Body of pancreas (tissue), 4 donors: ENCODE measurements at regions not wholly inside any gene's neighbourhood (a gene's known extent, or its start where the extent isn't known, plus 50 kb on each side); places are given as distances from the start of the nearest gene placed in this dataset.

Experiments
- POLR2A ChIP-seq, 3 donors: fragments of 450-650 bp; IDR thresholded peaks; one replicate each; pipeline ENCODE4 v1.6.1; 2016; ENCODE audit warnings: antibody characterized with exemption in 3 of 3, mild to moderate bottlenecking in 2 of 3
- TF ChIP-seq, protein P1 (sequence below), 7 experiments: fragments of 450-650 bp in 4 of 7; fragments of 200-600 bp in 3 of 7; sonication (generic) in 3 of 7; IDR thresholded peaks; one replicate each; pipeline ENCODE4 v1.5.1; 2016 to 2019; ENCODE audit warnings: antibody characterized with exemption in 7 of 7

DNA sequence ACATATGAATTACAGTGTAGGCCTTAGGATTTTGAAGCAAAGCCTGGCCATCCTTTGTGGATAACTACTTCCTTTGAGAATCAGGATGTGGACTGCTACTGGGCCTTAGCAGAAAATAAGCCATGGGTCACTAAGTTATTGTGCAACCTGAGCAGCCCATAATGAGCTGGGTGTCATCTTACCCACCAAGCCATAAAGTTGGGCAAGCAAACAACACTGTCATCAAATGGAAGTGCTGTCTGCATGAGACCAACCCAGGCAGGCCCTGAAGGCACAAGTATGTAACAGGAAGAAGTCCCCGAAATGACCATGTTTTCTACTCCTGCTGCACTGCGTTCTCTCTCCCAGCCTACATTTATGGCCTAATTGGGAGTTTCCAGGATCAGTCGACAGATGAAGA lies 205.6 kb upstream of the GGTLC1 start:
- TF ChIP-seq, protein P1, sequence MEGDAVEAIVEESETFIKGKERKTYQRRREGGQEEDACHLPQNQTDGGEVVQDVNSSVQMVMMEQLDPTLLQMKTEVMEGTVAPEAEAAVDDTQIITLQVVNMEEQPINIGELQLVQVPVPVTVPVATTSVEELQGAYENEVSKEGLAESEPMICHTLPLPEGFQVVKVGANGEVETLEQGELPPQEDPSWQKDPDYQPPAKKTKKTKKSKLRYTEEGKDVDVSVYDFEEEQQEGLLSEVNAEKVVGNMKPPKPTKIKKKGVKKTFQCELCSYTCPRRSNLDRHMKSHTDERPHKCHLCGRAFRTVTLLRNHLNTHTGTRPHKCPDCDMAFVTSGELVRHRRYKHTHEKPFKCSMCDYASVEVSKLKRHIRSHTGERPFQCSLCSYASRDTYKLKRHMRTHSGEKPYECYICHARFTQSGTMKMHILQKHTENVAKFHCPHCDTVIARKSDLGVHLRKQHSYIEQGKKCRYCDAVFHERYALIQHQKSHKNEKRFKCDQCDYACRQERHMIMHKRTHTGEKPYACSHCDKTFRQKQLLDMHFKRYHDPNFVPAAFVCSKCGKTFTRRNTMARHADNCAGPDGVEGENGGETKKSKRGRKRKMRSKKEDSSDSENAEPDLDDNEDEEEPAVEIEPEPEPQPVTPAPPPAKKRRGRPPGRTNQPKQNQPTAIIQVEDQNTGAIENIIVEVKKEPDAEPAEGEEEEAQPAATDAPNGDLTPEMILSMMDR (IDR thresholded peaks at IDR 0.05), result no peak
- no peak for TF ChIP-seq POLR2A (IDR thresholded peaks at IDR 0.05)
